SHP77 treated with DMSO at 0.1 percent for 48 hours (cell line): ENCODE measurements at regions not wholly inside any gene's neighbourhood (a gene's known extent, or its start where the extent isn't known, plus 50 kb on each side); places are given as distances from the start of the nearest gene placed in this dataset.

Source experiments
- DNase-seq: peaks from one replicate; lab custom pipeline; 2025; lab: John Stamatoyannopoulos, UW

DNA sequence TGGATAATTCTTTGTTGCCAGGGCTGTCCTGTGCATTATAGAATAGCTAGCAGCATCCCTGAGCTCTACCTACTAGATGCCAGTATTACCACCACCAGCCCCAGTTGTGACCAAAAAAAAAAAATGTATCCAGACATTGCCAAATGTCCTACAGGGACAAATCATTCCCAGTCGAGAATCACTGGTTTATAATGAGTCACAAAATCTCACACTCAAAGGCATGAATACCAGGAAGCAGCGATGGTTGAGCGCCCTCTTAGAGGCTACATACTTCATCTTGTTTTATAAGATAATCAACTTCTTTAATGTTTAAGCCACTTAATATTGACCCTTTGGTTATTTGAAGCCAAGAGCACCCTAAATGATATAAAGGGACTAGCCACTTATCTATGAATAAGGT, 297.3 kb downstream of the DHX15 start:
- DNase-seq: no peak

DNA sequence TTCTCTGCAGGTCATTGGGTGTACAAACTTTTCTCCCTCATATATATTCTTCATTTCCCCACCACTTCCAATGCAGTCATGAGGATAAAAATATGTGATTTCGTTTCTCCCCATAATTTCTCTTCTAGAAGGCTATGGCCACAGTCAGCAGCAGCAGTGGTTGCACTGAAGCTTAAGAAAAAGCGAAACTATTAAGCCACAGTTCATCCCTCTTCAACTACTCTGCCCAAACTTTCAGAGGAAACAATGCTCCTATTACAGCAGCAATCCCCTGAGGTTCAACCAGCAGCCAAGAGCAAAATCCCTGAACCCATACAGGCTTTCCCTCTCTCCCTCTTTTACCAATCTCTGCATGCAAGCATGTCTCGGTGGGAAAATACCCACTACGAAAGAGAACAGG, 298.6 kb downstream of the DHX15 start:
- no peak for DNase-seq

DNA sequence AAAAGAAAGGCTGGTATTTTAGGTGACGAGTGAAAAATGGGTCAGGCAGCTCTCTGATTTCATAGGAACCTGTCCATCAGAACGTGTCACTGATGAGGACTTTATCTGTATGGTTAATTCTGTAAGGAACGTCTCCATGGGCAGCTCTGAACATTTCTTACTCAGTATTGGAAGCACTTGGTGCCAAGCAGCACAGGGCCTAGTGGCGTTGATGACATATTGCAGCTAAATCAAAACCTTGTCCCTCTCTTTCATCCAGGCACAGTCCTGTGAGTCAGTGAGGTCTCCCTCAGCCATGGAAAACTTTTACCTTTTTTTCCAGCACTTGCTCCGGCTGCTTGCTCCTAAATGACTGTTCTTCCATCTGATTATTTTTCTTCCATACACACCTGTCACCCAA, 301.9 kb downstream of the DHX15 start:
- no peak for DNase-seq

DNA sequence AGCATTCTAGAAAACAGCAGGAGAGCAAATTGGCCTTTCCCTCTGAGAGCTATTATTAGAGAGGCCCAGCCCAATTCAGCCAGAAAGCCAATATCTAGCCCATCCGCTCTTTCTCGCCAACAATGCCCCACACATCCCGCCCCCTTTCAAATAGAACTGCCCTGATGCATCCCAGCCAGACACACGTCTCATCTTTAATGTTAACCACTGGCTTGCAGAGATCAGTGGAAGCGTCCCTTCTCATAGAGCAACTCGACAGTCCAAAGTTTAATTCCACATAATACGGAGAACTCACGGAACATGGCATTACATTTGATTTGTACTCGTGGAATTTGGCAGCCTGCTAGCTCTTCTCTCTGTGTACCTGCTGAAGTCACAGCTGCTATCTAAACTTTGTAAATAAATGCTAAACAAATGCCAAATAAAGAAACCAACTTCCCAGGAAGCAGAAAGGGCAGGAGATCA, 304.4 kb downstream of the DHX15 start:
- DNase-seq: no peak

DNA sequence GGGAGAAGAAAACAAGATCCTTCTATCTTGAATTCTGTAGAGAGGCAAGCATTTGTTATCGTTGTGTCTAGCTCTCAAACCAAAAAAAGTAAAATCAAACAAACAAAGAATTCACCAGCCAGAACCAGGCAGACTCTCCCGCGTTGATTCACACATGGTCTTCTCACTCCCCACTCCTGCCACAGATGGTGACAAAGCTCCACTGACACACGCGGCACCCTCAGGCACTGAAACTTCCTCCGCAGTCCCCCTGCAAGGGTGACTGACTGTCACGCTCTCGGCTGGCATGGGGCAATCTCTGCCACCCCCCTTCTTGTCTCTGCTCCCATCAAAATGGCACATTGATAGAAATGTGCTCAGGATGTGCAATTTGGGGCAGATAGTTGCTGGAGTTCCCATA, 304.9 kb downstream of the DHX15 start:
- DNase-seq: no peak

DNA sequence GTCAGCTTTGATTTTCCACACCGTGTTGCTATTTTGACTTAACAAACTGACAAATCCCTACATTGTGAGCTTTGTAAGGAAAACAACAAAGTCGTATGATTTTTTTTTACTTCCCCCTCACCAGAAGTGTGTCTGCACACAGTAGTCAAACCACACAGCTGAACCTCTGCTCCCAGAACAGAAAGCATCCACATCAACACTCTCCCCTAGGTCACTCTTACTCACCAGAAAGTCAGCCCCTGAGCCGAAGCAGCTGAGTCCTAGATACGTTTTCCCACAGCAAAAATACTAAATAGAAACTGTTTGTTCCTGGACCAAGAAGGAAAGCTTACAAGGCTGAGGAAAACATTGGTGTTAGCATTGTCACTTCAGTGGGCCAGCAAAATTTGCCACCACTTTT, 305.7 kb downstream of the DHX15 start:
- DNase-seq: no peak

DNA sequence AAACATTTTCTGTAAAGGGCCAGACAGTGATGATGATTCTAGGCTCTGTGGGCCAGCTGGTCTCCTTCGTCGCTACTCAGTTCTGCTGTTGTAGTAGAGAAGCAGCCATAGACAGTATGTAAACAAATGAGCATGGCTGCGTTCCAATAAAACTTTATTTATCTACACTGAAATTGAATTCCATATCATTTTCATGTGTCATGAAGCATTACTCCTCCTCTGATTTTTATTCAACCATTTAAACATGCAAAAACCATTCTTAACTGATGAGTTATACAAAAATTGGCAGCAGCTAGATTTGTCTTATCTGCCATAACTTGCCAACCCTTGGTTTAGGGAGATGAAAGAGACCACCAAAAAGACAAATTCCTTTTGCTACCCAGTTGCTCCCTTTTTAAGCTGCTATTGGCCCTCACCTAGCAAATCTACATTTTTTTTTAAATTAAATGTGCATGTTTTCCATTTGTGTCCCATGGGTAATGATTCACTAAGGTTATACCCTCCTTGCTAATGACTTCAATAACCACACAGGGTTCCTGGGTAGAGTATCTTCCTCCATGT, 309.9 kb downstream of the DHX15 start:
- no peak for DNase-seq

DNA sequence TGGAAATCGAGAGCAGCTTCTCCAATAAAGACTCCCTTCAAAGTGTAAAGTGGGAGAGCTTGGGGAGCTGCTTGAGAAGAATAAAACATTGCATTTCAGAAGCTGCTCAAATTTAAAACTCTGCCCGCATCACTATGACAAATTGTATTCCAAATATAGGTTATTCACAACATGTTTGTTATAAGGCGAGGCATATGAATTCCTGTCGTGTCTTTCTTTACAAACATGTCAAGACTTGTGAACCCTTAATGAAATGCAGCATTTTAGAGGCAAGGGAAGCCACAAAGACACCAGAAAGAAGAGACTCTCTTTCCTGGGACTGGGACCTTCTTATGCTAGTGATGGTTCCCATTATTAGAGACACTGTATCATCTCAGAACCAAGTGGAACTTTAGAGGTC, 311.2 kb downstream of the DHX15 start:
- DNase-seq: no peak

DNA sequence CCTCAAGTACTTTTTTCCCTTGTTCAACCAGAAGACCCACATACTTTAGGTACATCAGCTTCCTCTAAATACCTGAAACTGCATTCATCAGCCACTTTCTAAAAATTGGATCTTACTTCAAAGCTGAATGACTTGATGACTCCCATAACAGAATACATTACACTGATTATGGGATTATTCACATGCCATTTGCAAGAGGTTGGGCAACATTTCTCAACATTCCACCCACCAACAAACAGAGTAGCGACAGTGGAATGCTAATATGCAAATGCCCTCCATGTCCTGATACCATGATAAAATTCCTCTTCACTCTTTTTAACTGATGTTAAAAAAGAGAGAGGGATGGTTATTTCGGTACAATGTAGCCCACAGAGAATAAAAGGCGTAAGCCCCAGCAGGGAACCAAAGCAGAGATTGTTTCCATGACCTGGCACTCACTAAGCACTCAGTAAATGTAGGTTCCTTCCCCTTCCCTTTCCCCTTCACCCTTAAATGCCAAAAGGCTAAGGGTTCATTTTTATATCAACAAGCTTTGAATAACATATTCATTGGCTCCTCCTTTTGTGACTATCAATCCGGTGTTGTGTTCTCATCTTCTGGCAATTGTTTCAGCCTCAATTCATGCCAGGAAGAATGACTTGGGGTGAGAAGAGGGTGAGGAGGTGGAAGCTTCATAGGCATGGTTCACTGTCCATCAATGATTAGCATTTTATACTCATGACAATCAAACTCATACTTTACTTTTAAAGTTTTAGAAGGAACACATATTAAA, 317.2 kb downstream of the DHX15 start:
- DNase-seq: no peak

DNA sequence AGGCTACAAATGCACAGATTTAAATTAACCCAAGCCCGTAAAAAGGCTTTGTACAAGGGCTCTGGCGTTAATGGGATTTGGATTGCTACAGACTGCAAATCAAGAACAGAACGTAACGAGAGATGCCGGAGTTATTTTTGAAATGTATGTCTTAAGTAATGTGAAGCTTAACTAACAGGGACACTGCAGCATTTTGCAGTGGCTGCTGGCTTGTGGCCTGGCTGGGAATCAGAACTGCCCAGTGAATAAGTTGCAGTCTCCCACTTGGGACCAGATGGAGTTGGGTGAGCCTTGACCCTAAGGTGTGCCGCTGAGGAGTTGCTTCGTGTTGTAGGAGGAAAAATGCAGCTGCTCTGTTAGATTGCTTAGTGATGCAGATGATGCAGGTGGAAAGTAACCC, 318.4 kb downstream of the DHX15 start:
- no peak for DNase-seq

DNA sequence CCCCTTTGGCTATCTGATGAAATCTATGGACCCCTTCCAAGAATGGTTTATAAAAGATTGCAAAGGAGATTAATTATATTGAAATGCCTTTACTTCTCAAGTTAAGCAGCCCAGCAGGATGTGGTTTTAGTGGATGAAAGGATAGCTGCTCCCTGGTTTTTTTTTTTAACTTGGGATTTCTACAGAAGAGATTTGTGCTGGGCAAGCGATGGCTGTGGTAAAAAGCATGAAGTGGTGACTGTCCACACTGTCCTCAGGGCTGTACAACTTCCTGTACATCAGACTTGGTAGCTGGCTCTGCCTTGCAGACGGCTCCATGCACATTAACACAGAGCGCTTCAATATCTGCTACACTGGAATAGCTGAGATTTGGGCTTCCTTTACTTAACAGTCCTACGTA, 321.7 kb downstream of the DHX15 start:
- no peak for DNase-seq

DNA sequence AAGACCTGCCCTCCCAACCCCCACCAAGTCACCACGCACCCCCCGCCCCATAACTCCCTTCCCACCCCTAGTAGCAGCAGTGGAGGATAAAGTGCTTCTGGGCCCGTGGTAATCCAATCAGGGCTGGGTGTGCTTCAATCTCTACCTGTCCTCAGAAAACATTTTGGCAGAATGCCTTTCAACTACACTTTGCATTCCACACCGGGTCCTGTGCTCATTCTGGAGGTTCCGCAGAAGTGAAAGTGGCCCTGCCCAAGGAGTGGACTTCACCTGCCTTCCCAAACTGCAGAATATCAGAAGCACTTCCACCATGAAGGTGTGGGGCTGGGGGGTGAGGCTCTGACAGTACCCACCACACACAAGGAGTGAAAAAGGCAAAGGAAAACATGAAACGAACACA, 322.3 kb downstream of the DHX15 start:
- DNase-seq: no peak

DNA sequence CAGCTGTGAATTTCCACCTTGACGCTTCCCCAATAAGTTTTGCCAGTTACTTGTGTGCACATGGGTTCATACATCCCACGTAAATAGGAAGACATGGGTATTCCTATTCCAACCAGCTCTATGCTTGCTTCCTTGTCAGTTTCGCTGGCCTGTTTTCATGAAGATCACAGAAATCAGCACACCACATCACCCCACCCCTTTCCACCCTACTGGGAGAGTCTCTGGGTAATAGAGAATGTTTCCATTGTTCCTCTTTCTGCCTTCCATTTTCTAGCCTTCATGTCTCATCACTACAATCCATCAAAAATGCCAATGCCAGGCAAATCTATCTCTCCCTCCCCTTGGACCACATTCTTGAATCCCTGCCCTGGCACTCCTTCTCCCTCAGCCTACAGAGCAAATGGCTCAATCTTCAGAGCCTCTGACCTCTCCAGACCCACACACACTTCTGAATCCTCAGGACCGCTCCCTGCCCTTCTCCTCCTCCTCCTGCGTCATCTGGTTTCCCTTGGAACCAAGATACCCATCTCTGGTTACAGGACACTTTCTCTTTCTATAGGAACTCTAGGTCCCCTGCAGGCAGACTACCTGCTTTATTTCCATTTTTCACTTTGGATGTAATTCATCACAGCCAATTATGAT, 323.3 kb downstream of the DHX15 start:
- no peak for DNase-seq

DNA sequence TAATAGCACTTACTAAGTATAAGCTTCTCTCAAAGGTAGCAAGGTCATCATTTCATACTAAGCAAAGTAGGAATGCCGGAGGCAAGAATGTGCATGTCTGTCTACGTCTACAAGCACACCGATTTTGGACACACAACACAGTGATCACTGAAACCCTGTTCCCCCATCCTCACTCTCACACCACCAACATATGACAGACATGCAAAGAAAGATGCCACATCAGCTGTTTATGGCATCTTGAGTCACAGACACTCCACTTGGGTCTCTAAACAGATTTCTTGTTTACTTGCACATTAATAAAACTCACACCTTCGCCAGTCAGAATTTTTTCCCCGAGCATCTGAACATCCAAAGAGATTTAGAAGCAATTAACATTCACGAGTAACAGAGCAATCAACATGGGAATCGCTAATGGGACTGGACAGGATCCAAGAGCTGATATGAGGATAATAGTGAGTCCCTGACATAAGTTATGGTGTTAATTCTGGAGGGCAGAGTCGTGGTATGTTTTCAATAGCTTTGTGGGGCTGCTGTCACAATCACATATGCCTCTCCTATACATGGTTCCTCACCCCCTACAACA, 324.1 kb downstream of the DHX15 start:
- no peak for DNase-seq

DNA sequence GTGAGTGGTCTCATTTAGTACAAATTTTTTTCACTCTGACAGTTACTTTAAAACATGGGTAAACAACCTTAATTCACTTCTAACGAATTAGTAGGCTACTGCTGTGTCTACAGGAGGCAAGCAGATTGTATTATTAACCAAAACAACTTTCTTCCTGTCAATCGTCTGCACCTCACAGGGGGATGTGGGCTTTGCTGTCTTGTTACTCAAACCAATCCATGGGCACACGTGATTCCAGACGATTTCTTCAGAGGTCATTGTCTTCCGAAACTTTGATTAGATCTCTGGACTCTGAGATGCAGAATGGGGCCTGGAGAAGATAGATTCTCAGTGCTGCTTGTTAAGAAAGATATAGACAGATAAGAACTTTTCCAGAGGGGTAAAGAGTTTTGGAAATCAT, 327.8 kb downstream of the DHX15 start:
- no peak for DNase-seq

DNA sequence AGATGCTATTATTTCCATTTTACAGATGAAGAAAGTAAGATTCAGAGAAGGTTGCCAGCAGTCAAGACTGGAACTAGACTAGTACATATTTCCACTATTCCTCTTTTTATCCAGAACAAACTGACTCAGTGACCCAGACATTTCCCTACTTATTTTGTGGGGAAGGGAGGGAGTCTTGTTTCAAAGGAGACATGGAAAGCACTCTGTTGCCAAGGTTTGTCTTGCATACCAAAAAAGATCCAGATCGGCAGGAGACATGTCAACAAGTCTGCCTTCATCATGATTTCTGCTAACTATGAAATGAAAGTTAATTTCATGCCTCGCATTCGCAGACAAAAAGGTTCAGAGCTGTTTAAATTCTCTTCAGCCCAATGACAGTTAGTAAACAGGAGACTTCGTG, 328.3 kb downstream of the DHX15 start:
- no peak for DNase-seq

DNA sequence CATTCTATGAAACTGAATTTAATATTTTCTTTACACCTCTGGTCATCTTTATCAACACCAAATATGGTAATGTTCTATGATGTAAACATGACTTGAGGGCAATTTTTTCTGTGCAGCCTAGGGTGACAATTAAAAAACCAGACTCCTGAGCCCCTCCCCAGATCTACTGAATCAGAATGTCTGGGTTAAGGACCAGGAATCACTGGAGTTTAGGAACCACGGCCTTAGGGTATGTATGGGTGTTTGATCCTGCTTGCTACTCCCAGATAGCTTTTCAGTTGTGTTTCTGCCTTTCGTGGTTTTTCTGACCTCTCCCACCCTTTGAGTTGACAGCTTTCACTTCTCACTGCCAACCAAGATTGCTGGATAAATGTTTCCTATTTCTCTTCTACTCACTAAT, 332.2 kb downstream of the DHX15 start:
- DNase-seq: no peak

DNA sequence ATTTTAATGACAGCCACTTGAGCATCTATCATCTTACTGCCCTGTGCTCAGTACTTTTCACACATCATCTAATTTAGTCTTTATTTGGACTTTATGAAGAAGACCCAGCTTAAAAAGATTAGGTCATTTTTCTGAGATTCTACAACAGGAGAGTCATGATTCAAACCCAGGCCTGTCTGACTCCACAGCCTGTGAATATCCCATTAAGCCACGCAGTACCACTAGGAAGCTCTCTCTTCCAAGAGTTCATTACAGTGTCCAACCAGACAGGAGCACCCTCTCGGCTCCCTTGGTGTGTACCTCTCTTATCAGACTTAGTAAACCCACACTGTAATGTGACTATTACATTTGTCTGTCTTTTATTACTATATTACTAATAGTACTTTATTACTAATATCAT, 332.8 kb downstream of the DHX15 start:
- DNase-seq: no peak

DNA sequence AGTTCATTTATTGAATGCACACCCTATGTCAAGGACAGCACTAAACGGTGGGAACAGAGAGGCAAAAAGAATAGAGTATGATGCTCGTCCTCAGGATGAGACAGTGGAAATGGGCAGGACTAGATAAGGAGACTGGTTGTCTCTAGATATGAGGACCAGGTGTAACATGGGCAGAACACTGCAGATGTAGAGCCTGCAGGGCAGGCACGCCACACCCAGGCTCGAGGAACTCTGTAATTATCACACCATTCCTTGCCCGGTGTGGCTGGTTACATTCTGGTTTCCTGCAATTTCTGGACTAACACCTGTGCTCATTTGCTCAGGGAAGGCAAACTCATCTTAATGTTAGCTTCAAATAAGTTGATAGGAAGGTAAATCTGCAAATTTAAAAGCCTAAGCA, 334.4 kb downstream of the DHX15 start:
- no peak for DNase-seq

DNA sequence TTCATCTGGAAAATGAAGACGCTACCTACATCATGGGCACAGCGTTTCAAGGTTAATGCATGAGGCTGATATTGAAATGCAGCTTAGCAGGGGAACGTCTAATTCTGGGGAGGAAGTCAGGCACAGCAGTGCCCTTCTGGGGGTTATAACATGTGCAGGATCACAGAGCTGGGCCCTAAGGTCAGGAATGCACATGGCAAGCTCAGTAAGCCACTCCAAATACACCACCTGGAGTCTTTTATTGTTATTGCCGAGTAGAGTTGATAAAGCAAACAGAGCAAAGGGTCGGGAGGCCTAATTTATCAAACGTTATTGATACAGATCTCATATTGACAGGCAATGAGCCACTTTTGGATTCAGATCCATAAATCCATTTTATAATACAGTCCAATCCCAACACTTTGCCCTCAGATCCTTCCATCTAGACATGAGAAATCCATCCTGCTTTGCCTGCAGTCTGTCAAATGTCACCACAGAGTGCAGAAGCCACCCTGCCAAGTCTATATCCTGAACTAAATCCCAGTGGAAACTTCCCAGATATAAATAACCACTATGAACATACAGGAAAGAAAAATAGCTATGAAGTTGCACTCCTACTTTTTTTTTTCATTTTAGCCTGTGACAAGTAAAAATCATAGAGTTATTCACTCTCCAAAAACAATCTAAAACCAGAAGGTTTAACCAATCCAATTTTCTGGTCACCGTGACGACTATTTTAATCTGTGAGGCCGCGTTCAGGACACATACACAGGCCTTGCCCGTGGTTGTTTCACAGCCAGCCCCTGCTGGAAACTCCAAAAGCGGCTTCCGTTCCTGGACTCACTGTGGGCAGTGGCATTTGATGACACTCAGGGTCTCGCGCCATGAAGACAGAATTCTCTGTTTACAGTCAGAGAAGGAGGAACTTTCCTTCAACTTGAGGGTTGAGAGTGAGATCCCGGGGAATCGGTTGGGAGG, 335.4 kb downstream of the DHX15 start:
- no peak for DNase-seq

DNA sequence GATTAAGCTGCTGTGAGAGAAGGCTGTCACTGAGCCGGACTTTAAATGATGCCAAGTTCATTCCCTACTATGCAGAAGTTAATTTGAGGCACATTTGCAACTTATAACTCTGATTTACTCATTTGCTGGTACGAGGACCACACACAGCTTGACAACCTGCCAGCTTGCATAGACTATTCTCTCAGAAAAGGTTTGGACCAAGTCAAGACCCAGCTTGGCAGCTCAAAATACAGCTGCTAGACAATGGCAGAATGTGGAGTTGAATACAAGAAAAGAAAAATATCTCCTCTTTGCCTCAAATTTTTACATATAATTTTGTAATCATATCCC, 338.9 kb downstream of the DHX15 start:
- DNase-seq: no peak
